Calu3 (cell line): ENCODE measurements at regions not wholly inside any gene's neighbourhood (a gene's known extent, or its start where the extent isn't known, plus 50 kb on each side); places are given as distances from the start of the nearest gene placed in this dataset.
A peak's percentile ranks its signal among the peaks of the same experiment; 100 is the strongest.

Experiments
- BruUV-seq: library from RNA; stranded (reverse); fragments of 400-500 nt; replicated peaks from 2 replicates; lab custom pipeline; 2021; lab: Mats Ljungman, UMichigan
- CTCF ChIA-PET: fragments of 300-600 bp; sonication (Branson Sonifier 250); formaldehyde crosslinking; loops from one replicate; lab custom pipeline; 2022; ENCODE audit warnings: antibody characterized with exemption; lab: Charles Lee
- DNase-seq: peaks from one replicate; pipeline ENCODE4 v3.0.0; 2022
- H3K27ac Mint-ChIP-seq: one replicate; pipeline ENCODE4 v1.8.0; 2022; ENCODE audit warnings: mixed read lengths; ENCODE audit not compliant: unreplicated experiment
- H3K27me3 Mint-ChIP-seq: one replicate; pipeline ENCODE4 v1.8.0; 2022; ENCODE audit warnings: mixed read lengths; ENCODE audit not compliant: unreplicated experiment
- H3K36me3 Mint-ChIP-seq: one replicate; pipeline ENCODE4 v1.8.0; 2022; ENCODE audit warnings: mild to moderate bottlenecking, moderate library complexity, mixed read lengths; ENCODE audit not compliant: insufficient read depth, unreplicated experiment
- H3K4me1 Mint-ChIP-seq: one replicate; pipeline ENCODE4 v1.8.0; 2022; ENCODE audit warnings: mild to moderate bottlenecking, low read depth, mixed read lengths; ENCODE audit not compliant: unreplicated experiment
- H3K4me3 Mint-ChIP-seq: one replicate; pipeline ENCODE4 v1.8.0; 2022; ENCODE audit warnings: mild to moderate bottlenecking, low read depth, moderate library complexity, mixed read lengths; ENCODE audit not compliant: unreplicated experiment
- H3K9me3 Mint-ChIP-seq: one replicate; pipeline ENCODE4 v1.8.0; 2022; ENCODE audit warnings: low read depth, mixed read lengths; ENCODE audit not compliant: unreplicated experiment
- CTCF ChIP-seq: fragments of 200-600 bp; IDR thresholded peaks from one replicate; pipeline ENCODE4 v1.8.0; 2022; ENCODE audit warnings: antibody characterized with exemption; ENCODE audit not compliant: unreplicated experiment
- intact Hi-C: fragments of 100-400 bp; cut with micrococcal nuclease; formaldehyde crosslinking; loops from one replicate; pipeline ENCODE4 v1.10.0; 2022; ENCODE audit not compliant: unreplicated experiment

GRCh38 chr5:164002628-164003027, 497.2 kb downstream of the MAT2B start:
- CTCF ChIA-PET, result interaction anchor here (1.0 kb wide), 1 partner anchor 306 kb away, joined by 3 read pairs; no protein-coding TSS in a partner anchor
- peaks cover 10% of the 10 kb centered on the region for H3K4me1 Mint-ChIP-seq
- intact Hi-C loops, result loop anchor here (2.0 kb wide), 1 partner anchor 306 kb away; no protein-coding TSS in a partner anchor
- no peaks in the 10 kb centered on the region for H3K9me3 Mint-ChIP-seq
- H3K36me3 Mint-ChIP-seq, result no peaks in the 10 kb centered on the region
- BruUV-seq, result no TSS peak
- no peak overlapping the region for H3K4me3 Mint-ChIP-seq
- TF ChIP-seq CTCF, result no peak
- H3K27me3 Mint-ChIP-seq, result no peaks in the 10 kb centered on the region
- no peak for DNase-seq
- H3K27ac Mint-ChIP-seq, result peak overlapping the region; percentile 36

- CTCF ChIA-PET, result no interaction called here
- no peak for DNase-seq
- no TSS peak for BruUV-seq
- intact Hi-C loops, result no loop called here
- Mint-ChIP-seq H3K4me3 (no peak overlapping the region), H3K27me3 (no peaks in the 10 kb centered on the region), H3K27ac (no peak overlapping the region), H3K9me3 (no peaks in the 10 kb centered on the region), H3K36me3 (no peaks in the 10 kb centered on the region), H3K4me1 (peaks cover 10% of the 10 kb centered on the region)
- no peak for TF ChIP-seq CTCF
Observed at GRCh38 chr5:164005071-164005470, 499.7 kb downstream of the MAT2B start.

GRCh38 chr5:164007064-164007463, 501.6 kb downstream of the MAT2B start:
- Mint-ChIP-seq H3K27me3 (no peaks in the 10 kb centered on the region), H3K27ac (no peak overlapping the region), H3K4me1 (peaks cover 8% of the 10 kb centered on the region), H3K36me3 (no peaks in the 10 kb centered on the region), H3K9me3 (no peaks in the 10 kb centered on the region), H3K4me3 (no peak overlapping the region)
- no peak for TF ChIP-seq CTCF
- intact Hi-C loops, result no loop called here
- CTCF ChIA-PET, result no interaction called here
- no TSS peak for BruUV-seq
- DNase-seq, result no peak

- intact Hi-C loops, result loop anchor here (10.0 kb wide), 1 partner anchor 665 kb away; no protein-coding TSS in a partner anchor
- TF ChIP-seq CTCF, result no peak
- H3K27ac Mint-ChIP-seq, result no peak overlapping the region
- H3K27me3 Mint-ChIP-seq, result no peaks in the 10 kb centered on the region
- H3K9me3 Mint-ChIP-seq, result no peaks in the 10 kb centered on the region
- no peak for DNase-seq
- no TSS peak for BruUV-seq
- peaks cover 12% of the 10 kb centered on the region for H3K4me1 Mint-ChIP-seq
- H3K4me3 Mint-ChIP-seq, result no peak overlapping the region
- no peaks in the 10 kb centered on the region for H3K36me3 Mint-ChIP-seq
- CTCF ChIA-PET, result no interaction called here
Observed at GRCh38 chr5:164009621-164010020, 504.2 kb downstream of the MAT2B start.
